HG03139 (cell line): ENCODE measurements at regions not wholly inside any gene's neighbourhood (a gene's known extent, or its start where the extent isn't known, plus 50 kb on each side); places are given as distances from the start of the nearest gene placed in this dataset.

Experiments
- ATAC-seq: cut with Tn5 transposase; IDR thresholded peaks from one replicate; pipeline ENCODE4 v1.9.1; 2021; ENCODE audit not compliant: unreplicated experiment

GRCh38 chr5:112625246-112625645 is 112.4 kb upstream of the APC start:
- no peak for ATAC-seq

- no peak for ATAC-seq
Measured at GRCh38 chr5:112625689-112626438, 111.8 kb upstream of the APC start.

DNA sequence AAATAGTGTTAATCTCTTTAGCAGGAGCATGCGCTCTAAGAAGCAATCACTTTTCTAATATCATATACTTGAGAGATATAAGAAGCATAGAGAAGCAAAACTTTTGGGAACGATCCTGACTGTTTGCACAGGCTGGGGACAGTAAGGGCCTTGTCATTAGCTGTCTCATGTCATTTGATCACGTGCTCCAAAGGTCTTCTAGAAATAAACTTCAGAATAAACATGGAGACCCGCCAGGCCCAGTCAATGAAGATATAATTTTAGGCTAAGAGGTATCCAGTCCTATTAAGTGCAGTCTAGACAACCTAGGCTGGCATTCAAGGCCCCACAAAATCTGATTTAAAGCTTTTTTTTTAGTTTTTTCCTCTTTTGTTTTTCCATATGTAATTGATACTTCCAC is 111.0 kb upstream of the APC start:
- no peak for ATAC-seq

- ATAC-seq = no peak
Measured at GRCh38 chr5:112628214-112628980, 109.3 kb upstream of the APC start.

- no peak for ATAC-seq
Measured at GRCh38 chr5:112630246-112631009, 107.3 kb upstream of the APC start.

GRCh38 chr5:112634166-112634565 is 103.5 kb upstream of the APC start:
- ATAC-seq = no peak

- ATAC-seq = no peak
Measured at GRCh38 chr5:112634796-112635195, 102.9 kb upstream of the APC start.

- no peak for ATAC-seq
Measured at GRCh38 chr5:112635276-112635675, 102.4 kb upstream of the APC start.

- ATAC-seq = no peak
Measured at GRCh38 chr5:112635771-112636731, 101.6 kb upstream of the APC start.

DNA sequence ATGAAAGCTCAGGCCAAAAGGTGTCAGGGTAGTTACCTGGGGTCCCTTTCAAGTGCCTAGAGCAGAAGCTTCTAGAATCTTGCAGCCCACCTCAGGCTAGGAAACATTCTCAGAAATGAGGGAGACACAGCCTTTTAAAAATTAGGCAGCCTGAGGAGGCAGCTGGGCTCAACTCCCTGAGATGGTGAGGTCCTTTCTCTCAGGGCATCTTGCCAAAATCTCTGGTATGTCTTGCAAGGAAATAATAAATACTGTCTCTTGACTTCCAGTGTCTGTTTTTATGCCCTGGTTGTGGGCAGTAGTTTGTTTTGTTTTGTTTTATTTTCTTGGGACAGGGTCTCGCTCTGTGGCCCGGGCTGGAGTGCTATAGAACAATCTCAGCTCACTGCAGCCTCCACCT is 100.9 kb upstream of the APC start:
- no peak for ATAC-seq

- no peak for ATAC-seq
Measured at GRCh38 chr5:112637343-112637742, 100.3 kb upstream of the APC start.

- ATAC-seq = no peak
Measured at GRCh38 chr5:112640546-112640945, 97.1 kb upstream of the APC start.

DNA sequence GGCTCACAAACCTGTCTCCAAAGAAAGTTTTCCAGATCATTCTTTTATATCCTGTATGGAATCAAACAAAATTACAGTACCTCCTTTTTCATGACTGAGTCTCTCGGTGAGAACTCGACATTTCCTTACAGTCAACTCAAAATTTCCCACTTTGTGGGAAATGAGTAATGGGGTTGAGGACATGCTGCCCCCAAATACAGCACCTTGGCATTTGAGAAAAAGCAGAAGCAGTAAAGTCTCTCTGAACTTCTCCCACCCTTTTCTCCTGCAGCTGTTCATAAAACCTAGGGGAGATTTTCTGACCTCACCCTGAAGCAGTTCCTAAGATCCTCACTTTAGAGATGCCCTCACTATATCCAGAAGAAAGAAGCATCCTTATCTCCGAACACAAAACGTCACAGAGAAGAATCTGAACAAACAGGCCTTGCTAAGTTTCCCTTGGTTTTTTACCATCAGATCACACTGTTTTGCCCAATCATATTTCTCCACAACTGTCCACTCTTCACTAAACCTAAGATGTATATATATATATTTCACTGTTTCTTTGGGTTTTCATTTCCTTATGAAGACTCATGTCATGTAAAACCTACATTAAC is 96.1 kb upstream of the APC start:
- no peak for ATAC-seq

DNA sequence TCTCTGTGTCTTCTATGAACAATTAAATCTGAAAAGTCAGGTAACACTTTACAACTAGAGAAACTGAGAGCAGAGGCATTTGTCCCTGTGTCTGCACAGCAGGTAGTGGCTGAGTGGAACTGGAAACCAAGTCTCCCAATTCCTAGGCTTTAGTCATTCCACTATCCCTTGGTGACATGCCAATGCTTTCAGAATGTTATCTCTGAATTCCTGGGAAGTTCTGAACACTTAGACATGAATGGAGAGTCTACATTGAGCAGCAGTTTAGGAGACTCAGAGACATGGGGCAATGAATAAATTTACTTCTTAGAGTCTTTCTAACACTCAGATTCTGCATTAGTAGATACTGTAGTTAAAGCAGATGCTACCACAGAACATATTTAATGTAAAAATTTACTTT is 94.8 kb upstream of the APC start:
- ATAC-seq = no peak

DNA sequence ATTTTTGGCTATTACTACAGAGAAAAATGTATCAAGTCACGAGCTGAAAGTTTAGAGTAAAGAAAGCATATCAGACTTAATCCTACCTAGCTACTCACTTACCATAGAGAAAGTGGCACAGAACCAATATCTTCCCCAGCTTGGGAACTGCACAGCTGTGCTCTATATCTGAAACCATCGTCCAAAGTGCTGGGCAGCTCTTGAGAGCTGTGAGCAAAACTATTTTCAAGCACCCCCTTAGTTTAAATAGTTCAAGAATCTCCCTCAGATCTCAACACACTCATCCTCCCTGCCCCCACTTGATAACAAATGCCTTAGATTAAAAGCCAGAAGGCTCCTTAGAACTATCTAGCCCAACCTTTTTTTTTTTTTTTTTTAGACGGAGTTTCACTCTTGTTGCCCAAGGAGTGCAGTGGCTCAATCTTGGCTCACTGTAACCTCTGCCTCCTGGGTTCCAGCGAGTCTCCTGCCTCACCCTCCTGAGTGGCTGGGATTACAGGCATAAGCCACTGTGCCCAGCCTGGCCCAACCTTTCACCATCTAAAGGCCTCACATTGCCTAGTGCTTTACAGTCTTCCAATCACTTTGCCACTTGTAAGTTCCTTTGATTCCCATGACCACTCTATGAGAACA is 94.2 kb upstream of the APC start:
- ATAC-seq = no peak

DNA sequence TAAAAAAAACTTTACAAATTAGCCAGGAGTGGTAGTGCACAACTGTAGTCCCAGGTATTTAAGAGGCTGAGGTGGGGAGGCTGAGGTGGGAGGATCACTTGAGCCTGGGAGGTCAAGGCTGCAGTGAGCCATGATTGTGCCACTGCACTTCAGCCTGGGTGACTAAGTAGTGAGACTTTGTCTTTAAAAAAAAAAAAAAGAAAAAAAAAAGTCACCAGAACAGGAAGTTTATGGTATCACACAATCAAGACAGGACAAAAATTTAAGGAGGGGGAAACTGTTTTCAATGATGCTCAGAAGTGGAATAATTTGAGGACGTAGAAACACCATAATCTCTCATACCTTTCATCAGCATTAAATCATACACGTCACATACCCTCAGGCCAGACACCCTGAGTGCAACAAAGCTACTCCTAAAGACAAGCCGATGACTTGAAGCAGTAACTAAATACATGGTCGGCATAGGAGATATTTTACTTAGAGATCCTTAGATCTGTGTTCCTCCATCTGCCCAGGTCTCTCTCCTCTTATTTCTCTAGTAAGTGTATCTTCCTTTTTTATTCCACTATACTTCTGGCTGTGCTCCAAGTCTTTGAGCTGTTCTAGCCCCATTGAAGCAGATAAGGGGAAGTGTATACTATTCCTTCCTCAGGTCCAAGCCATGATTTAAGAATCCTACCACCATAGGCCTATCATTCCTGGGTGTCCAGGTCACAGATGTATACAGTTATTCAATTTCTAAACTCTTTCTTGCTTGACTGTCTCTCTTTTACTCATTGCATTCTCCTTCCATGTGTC is 91.3 kb upstream of the APC start:
- no peak for ATAC-seq

DNA sequence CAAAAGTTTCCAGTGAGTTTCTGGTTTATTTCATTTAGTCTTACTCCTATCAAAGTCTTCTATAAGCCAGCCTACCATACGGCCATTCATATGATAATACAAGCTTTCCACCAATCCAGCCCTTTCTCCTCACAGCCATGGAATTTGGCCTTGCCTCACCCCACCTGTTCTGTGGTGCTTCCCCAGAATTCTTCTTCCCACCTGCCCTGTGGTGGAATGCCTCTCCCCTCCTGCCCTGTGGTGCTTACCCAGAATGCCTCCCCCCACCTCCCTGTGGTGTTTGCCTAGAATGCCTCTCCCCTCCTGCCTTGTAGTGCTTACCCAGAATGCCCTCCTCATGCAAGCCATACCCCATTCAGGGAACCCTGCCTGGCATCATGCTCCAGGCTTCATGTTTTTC is 90.3 kb upstream of the APC start:
- no peak for ATAC-seq

GRCh38 chr5:112648264-112648663 is 89.4 kb upstream of the APC start:
- no peak for ATAC-seq

- no peak for ATAC-seq
Measured at GRCh38 chr5:112649882-112650281, 87.8 kb upstream of the APC start.
